ENCODE measurements at regions not wholly inside any gene's neighbourhood (a gene's known extent, or its start where the extent isn't known, plus 50 kb on each side); places are given as distances from the start of the nearest gene placed in this dataset.

GRCh38 chr2:64937687-64938491 is 51.3 kb upstream of the SLC1A4 start:
- Histone ChIP-seq H3K27ac (ENCODE audit: low read depth, low read length, poor library complexity, severe bottlenecking) (peak overlapping the region; percentile 93), H3K4me2 (ENCODE audit: low read length) (peak overlapping the region; percentile 71), H3K4me3 (ENCODE audit: low read depth, low read length, poor library complexity, severe bottlenecking) (peak overlapping the region; percentile 45)

GRCh38 chr2:64938607-64939285 is 50.5 kb upstream of the SLC1A4 start:
- Histone ChIP-seq H3F3A (ENCODE audit: insufficient read depth, low read length) (no peaks in the 10 kb centered on the region), H4K20me1 (ENCODE audit: insufficient read depth, low read length) (no peaks in the 10 kb centered on the region), H2AFZ (ENCODE audit: low read length) (no peak overlapping the region), H3K27ac (ENCODE audit: low read depth, low read length, poor library complexity, severe bottlenecking) (peak overlapping the region; percentile 93), H3K4me2 (ENCODE audit: low read length) (peak overlapping the region; percentile 71), H3K9ac (ENCODE audit: low read length) (peak overlapping the region; percentile 51), H3K4me1 (ENCODE audit: insufficient read depth, low read length, severe bottlenecking) (peaks cover 54% of the 10 kb centered on the region), H3K36me3 (ENCODE audit: insufficient read depth, low read length) (no peaks in the 10 kb centered on the region; the same call in 1 of the 2 replicates), H3K9me2 (ENCODE audit: low read depth, low read length) (no peaks in the 10 kb centered on the region), H3K27me3 (ENCODE audit: insufficient read depth, low read length) (no peaks in the 10 kb centered on the region), H3K79me2 (ENCODE audit: insufficient read depth, low read length) (no peaks in the 10 kb centered on the region), H3K4me3 (ENCODE audit: low read depth, low read length, poor library complexity, severe bottlenecking) (peak overlapping the region; percentile 45), H3K9me3 (ENCODE audit: low read length) (peaks cover 4% of the 10 kb centered on the region; the same call in 1 of the 2 replicates)
- TF ChIP-seq EZH2 (IDR thresholded peaks at IDR 0.05; ENCODE audit: borderline replicate concordance, low read length): no peak

More at GRCh38 chr2:64937687-64938491, 51.3 kb upstream of the SLC1A4 start:
- Histone ChIP-seq H3K27me3 (ENCODE audit: insufficient read depth, low read length) (no peaks in the 10 kb centered on the region), H3K9ac (ENCODE audit: low read length) (peak overlapping the region; percentile 51), H3F3A (ENCODE audit: insufficient read depth, low read length) (no peaks in the 10 kb centered on the region; the same call in 1 of the 2 replicates), H3K9me2 (ENCODE audit: low read depth, low read length) (no peaks in the 10 kb centered on the region), H3K9me3 (ENCODE audit: low read length) (peaks cover 4% of the 10 kb centered on the region; the same call in 1 of the 2 replicates), H3K36me3 (ENCODE audit: insufficient read depth, low read length) (no peaks in the 10 kb centered on the region; the same call in 1 of the 2 replicates), H3K79me2 (ENCODE audit: insufficient read depth, low read length) (no peaks in the 10 kb centered on the region), H2AFZ (ENCODE audit: low read length) (no peak overlapping the region), H3K4me1 (ENCODE audit: insufficient read depth, low read length, severe bottlenecking) (peaks cover 63% of the 10 kb centered on the region), H4K20me1 (ENCODE audit: insufficient read depth, low read length) (no peaks in the 10 kb centered on the region)
- TF ChIP-seq EZH2 (IDR thresholded peaks at IDR 0.05; ENCODE audit: borderline replicate concordance, low read length): no peak
- TF ChIP-seq CTCF (IDR thresholded peaks at IDR 0.05; ENCODE audit: low read length): no peak

- Histone ChIP-seq H3K36me3 (ENCODE audit: insufficient read depth, low read length) (no peaks in the 10 kb centered on the region; the same call in 1 of the 2 replicates), H3K9me2 (ENCODE audit: low read depth, low read length) (no peaks in the 10 kb centered on the region), H3K79me2 (ENCODE audit: insufficient read depth, low read length) (no peaks in the 10 kb centered on the region), H2AFZ (ENCODE audit: low read length) (no peak overlapping the region), H3K4me2 (ENCODE audit: low read length) (peak overlapping the region; percentile 71), H3F3A (ENCODE audit: insufficient read depth, low read length) (no peaks in the 10 kb centered on the region), H3K4me1 (ENCODE audit: insufficient read depth, low read length, severe bottlenecking) (peaks cover 51% of the 10 kb centered on the region), H3K27ac (ENCODE audit: low read depth, low read length, poor library complexity, severe bottlenecking) (peak overlapping the region; percentile 93), H3K9ac (ENCODE audit: low read length) (peak overlapping the region; percentile 51), H3K27me3 (ENCODE audit: insufficient read depth, low read length) (no peaks in the 10 kb centered on the region), H4K20me1 (ENCODE audit: insufficient read depth, low read length) (no peaks in the 10 kb centered on the region), H3K9me3 (ENCODE audit: low read length) (peaks cover 4% of the 10 kb centered on the region; the same call in 1 of the 2 replicates), H3K4me3 (ENCODE audit: low read depth, low read length, poor library complexity, severe bottlenecking) (peak overlapping the region; percentile 45)
- TF ChIP-seq EZH2 (IDR thresholded peaks at IDR 0.05; ENCODE audit: borderline replicate concordance, low read length) (no peak), CTCF (IDR thresholded peaks at IDR 0.05; ENCODE audit: low read length) (no peak)
Observed at GRCh38 chr2:64939332-64939917, 49.8 kb upstream of the SLC1A4 start.

Data from OCI-LY1 (cell line).